ENCODE measurements at regions not wholly inside any gene's neighbourhood (a gene's known extent, or its start where the extent isn't known, plus 50 kb on each side); places are given as distances from the start of the nearest gene placed in this dataset.

- DNase-seq (ENCODE audit: extremely low spot score in 2 of 2): no peak
- Histone ChIP-seq H3K4me3 (no peak overlapping the region), H3K27ac (no peak overlapping the region), H3K27me3 (no peaks in the 10 kb centered on the region), H3K9me3 (no peaks in the 10 kb centered on the region), H3K4me1 (no peaks in the 10 kb centered on the region), H3K36me3 (no peaks in the 10 kb centered on the region)
- intact Hi-C loops (cut with DNase I): no loop called here
- TF ChIP-seq CTCF (IDR thresholded peaks at IDR 0.05) (no peak), POLR2AphosphoS5 (IDR thresholded peaks at IDR 0.05; ENCODE audit: insufficient read depth in 1 of 2, low read depth in 1 of 2) (no peak)
Observed at GRCh38 chr1:177556163-177556562, 385.4 kb downstream of the BRINP2 start.

GRCh38 chr1:177547200-177547599, 376.4 kb downstream of the BRINP2 start:
- H3K27me3 ChIP-seq: no peaks in the 10 kb centered on the region
- intact Hi-C loops (cut with DNase I): no loop called here
- no peak overlapping the region for H3K4me3 ChIP-seq
- no peak for DNase-seq (ENCODE audit: extremely low spot score in 2 of 2)
- H3K4me1 ChIP-seq: no peaks in the 10 kb centered on the region
- TF ChIP-seq CTCF (IDR thresholded peaks at IDR 0.05): no peak
- no peaks in the 10 kb centered on the region for H3K9me3 ChIP-seq
- no peaks in the 10 kb centered on the region for H3K36me3 ChIP-seq
- no peak overlapping the region for H3K27ac ChIP-seq

GRCh38 chr1:177546346-177546745, 375.6 kb downstream of the BRINP2 start:
- no peak overlapping the region for H3K27ac ChIP-seq
- no peak for TF ChIP-seq POLR2A (IDR thresholded peaks at IDR 0.05)
- TF ChIP-seq POLR2AphosphoS5 (IDR thresholded peaks at IDR 0.05; ENCODE audit: insufficient read depth in 1 of 2, low read depth in 1 of 2): no peak
- no peak for TF ChIP-seq CTCF (IDR thresholded peaks at IDR 0.05)

GRCh38 chr1:177526201-177526600, 355.4 kb downstream of the BRINP2 start:
- Histone ChIP-seq H3K4me1 (no peaks in the 10 kb centered on the region), H3K27ac (no peak overlapping the region), H3K9me3 (no peaks in the 10 kb centered on the region), H3K36me3 (no peaks in the 10 kb centered on the region), H3K4me3 (no peak overlapping the region), H3K27me3 (no peaks in the 10 kb centered on the region)
- no peak for TF ChIP-seq CTCF (IDR thresholded peaks at IDR 0.05)
- no peak for TF ChIP-seq POLR2A (IDR thresholded peaks at IDR 0.05)
- TF ChIP-seq POLR2AphosphoS5 (IDR thresholded peaks at IDR 0.05; ENCODE audit: insufficient read depth in 1 of 2, low read depth in 1 of 2): no peak
- no peak for DNase-seq (ENCODE audit: extremely low spot score in 2 of 2)
- intact Hi-C loops (cut with DNase I): no loop called here

More at GRCh38 chr1:177546346-177546745, 375.6 kb downstream of the BRINP2 start:
- no peak for DNase-seq (ENCODE audit: extremely low spot score in 2 of 2)
- Histone ChIP-seq H3K9me3 (no peaks in the 10 kb centered on the region), H3K4me3 (no peak overlapping the region), H3K36me3 (no peaks in the 10 kb centered on the region), H3K4me1 (no peaks in the 10 kb centered on the region), H3K27me3 (no peaks in the 10 kb centered on the region)
- intact Hi-C loops (cut with DNase I): no loop called here

GRCh38 chr1:177525176-177525575, 354.4 kb downstream of the BRINP2 start:
- no peaks in the 10 kb centered on the region for H3K4me1 ChIP-seq
- H3K36me3 ChIP-seq: no peaks in the 10 kb centered on the region
- TF ChIP-seq CTCF (IDR thresholded peaks at IDR 0.05): no peak
- TF ChIP-seq POLR2A (IDR thresholded peaks at IDR 0.05): no peak
- no peak for TF ChIP-seq POLR2AphosphoS5 (IDR thresholded peaks at IDR 0.05; ENCODE audit: insufficient read depth in 1 of 2, low read depth in 1 of 2)
- no peak overlapping the region for H3K27ac ChIP-seq
- H3K9me3 ChIP-seq: no peaks in the 10 kb centered on the region
- no peak overlapping the region for H3K4me3 ChIP-seq
- DNase-seq (ENCODE audit: extremely low spot score in 2 of 2): no peak
- no peaks in the 10 kb centered on the region for H3K27me3 ChIP-seq
- intact Hi-C loops (cut with DNase I): no loop called here
